Muscle layer of duodenum (tissue), 2 donors: ENCODE measurements at regions not wholly inside any gene's neighbourhood (a gene's known extent, or its start where the extent isn't known, plus 50 kb on each side); places are given as distances from the start of the nearest gene placed in this dataset.

ENCODE experiments used
- H3K27ac ChIP-seq: one replicate; pipeline ENCODE4 v1.7.0; 2013; ENCODE audit warnings: mild to moderate bottlenecking, low read length
- H3K27me3 ChIP-seq: one replicate; pipeline ENCODE4 v1.7.0; 2013; ENCODE audit warnings: low read depth, mild to moderate bottlenecking, control low read depth, low read length
- H3K36me3 ChIP-seq, 2 donors: one replicate each; pipeline ENCODE4 v1.7.0; 2013; ENCODE audit warnings: low read length in 2 of 2, control low read depth in 1 of 2, mild to moderate bottlenecking in 1 of 2; ENCODE audit not compliant: insufficient read depth in 2 of 2, control insufficient read depth in 1 of 2
- H3K4me1 ChIP-seq, 2 donors: one replicate each; pipeline ENCODE4 v1.7.0; 2013; ENCODE audit warnings: low read length in 2 of 2, mild to moderate bottlenecking in 2 of 2, control low read depth in 1 of 2, moderate library complexity in 1 of 2; ENCODE audit not compliant: insufficient read depth in 2 of 2, control insufficient read depth in 1 of 2
- H3K4me3 ChIP-seq, 2 donors: one replicate each; pipeline ENCODE4 v1.7.0; 2013; ENCODE audit warnings: low read length in 2 of 2, low read depth in 1 of 2, mild to moderate bottlenecking in 1 of 2
- H3K9me3 ChIP-seq, 2 donors: one replicate each; pipeline ENCODE4 v1.7.0; 2013; ENCODE audit warnings: low read length in 2 of 2, control low read depth in 1 of 2, mild to moderate bottlenecking in 1 of 2; ENCODE audit not compliant: control insufficient read depth in 1 of 2
- donor health status: healthy.

DNA sequence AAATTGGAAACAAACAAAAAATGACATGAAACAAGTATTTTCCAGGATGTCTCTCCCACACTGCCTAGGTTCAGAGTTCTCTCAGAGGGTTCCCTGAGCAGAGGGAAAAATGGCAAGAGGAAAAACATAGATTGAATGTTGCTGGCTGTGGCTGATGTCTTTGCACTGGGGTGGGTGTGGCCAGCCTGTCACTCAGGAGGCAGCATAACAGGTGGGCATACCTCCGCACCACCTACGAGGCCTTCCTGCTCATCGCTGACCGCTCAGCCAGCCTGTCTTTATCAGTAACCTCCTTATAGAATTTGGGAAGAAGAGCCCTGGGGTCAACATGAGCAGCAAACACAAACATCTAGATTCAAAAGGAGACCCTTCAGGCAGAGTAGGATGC is 216.6 kb upstream of the UMPS start:
- H3K4me1 ChIP-seq = no peaks in the 10 kb centered on the region
- no peak overlapping the region for H3K4me3 ChIP-seq
- H3K27ac ChIP-seq = no peak overlapping the region
- no peaks in the 10 kb centered on the region for H3K27me3 ChIP-seq
- H3K36me3 ChIP-seq = no peaks in the 10 kb centered on the region
- H3K9me3 ChIP-seq = no peaks in the 10 kb centered on the region

- Histone ChIP-seq H3K9me3 (no peaks in the 10 kb centered on the region), H3K36me3 (no peaks in the 10 kb centered on the region), H3K4me1 (no peaks in the 10 kb centered on the region), H3K4me3 (no peak overlapping the region), H3K27ac (no peak overlapping the region), H3K27me3 (no peaks in the 10 kb centered on the region)
Measured at GRCh38 chr3:124514683-124515082, 215.6 kb upstream of the UMPS start.

DNA sequence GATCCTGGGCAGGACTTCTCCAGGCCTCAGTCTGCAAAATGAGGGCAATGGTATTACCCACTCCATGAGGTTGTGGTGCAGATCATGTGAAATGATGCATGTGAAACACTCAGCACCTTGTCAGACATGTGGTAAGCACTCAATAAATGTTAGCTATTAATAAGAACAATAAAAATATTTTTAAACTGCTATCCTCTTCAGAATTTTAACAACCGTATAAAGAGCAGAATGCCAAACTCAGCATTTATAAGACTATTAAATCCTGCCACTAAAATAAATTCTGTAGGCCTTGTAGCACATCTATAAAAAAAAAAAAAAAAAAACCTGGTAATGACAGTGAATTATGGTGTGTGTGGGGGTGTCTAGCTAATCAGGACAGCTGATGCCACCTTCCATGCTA is 213.9 kb upstream of the UMPS start:
- Histone ChIP-seq H3K36me3 (no peaks in the 10 kb centered on the region), H3K4me1 (no peaks in the 10 kb centered on the region), H3K27ac (no peak overlapping the region), H3K9me3 (no peaks in the 10 kb centered on the region), H3K27me3 (no peaks in the 10 kb centered on the region), H3K4me3 (no peak overlapping the region)

- H3K27me3 ChIP-seq = no peaks in the 10 kb centered on the region
- H3K9me3 ChIP-seq = no peaks in the 10 kb centered on the region
- no peak overlapping the region for H3K27ac ChIP-seq
- no peak overlapping the region for H3K4me3 ChIP-seq
- H3K36me3 ChIP-seq = no peaks in the 10 kb centered on the region
- H3K4me1 ChIP-seq = no peaks in the 10 kb centered on the region
Measured at GRCh38 chr3:124517306-124517705, 212.9 kb upstream of the UMPS start.

DNA sequence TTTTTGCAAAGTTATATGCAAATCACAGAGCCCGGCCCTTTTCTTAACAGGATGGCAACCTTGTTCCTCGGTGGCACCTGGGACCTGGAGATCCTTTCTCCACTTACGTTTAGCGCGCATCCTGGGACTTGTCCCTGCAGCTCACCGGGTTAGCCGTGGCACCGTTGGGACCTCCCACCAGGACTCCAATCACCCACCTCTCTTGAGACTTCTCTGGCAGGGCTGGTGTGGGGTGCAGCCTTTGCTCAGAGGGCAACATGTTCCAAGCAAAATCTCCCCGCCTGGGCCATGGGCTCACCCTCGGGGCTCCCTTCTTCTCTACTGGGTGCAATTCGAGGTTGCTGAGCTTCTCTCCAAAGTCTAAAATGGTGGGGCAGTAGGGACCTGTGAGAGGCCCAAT is 211.9 kb upstream of the UMPS start:
- Histone ChIP-seq H3K4me3 (no peak overlapping the region), H3K27ac (no peak overlapping the region), H3K27me3 (no peaks in the 10 kb centered on the region)

DNA sequence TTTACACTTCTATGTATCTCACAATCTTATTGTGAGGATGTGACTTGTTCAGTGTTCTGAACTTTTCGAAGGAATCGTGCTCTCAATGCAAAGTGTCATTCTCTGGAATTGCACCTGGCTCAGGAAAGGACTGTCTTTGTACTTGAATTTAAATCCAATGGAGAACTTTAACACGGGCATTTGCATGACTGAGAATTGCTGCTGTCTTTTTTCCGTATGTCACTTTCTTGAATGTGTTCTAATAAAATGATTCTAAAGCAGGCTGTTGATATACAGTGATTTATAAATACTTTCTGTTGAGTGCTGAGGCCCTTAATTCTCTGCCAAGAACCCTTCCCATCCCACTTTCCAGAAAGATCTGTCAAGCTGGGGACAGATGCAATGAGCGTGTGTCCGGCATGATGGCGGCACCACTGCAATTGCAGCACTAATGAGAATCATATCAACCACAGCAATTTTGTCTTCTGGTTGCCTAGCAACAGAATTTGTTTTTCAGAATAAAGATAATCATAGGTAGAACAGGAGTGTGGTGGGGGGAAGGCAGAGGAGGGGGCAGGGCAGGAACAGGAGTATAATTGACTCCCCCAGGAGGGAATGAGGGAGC is 210.6 kb upstream of the UMPS start:
- Histone ChIP-seq H3K27ac (no peak overlapping the region), H3K27me3 (no peaks in the 10 kb centered on the region), H3K36me3 (no peaks in the 10 kb centered on the region), H3K4me3 (no peak overlapping the region), H3K4me1 (no peaks in the 10 kb centered on the region), H3K9me3 (no peaks in the 10 kb centered on the region)

More for the DNA sequence above, 211.9 kb upstream of the UMPS start:
- Histone ChIP-seq H3K4me1 (no peaks in the 10 kb centered on the region), H3K9me3 (no peaks in the 10 kb centered on the region), H3K36me3 (no peaks in the 10 kb centered on the region)

DNA sequence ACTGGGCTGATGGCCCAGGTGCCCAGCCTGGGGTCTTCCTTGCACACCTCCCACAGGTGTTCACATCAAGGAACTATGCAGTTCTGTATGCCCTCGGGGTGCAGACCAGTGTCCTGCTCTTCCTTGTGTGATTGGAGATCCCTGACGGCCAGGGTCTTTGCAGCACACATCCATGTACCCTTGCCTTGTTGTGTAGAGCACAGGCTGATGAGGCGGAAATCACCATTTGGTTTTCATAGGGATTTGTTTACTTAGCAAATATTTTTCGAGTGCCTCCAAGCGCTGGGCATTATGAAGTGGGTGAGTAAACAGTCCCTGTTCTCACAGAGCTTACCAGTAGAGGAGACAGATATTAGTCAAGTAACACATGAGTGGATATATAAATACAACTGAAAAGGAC is 209.3 kb upstream of the UMPS start:
- H3K4me1 ChIP-seq = no peaks in the 10 kb centered on the region
- H3K36me3 ChIP-seq = no peaks in the 10 kb centered on the region
- H3K27me3 ChIP-seq = no peaks in the 10 kb centered on the region
- no peaks in the 10 kb centered on the region for H3K9me3 ChIP-seq
- no peak overlapping the region for H3K27ac ChIP-seq
- H3K4me3 ChIP-seq = no peak overlapping the region

DNA sequence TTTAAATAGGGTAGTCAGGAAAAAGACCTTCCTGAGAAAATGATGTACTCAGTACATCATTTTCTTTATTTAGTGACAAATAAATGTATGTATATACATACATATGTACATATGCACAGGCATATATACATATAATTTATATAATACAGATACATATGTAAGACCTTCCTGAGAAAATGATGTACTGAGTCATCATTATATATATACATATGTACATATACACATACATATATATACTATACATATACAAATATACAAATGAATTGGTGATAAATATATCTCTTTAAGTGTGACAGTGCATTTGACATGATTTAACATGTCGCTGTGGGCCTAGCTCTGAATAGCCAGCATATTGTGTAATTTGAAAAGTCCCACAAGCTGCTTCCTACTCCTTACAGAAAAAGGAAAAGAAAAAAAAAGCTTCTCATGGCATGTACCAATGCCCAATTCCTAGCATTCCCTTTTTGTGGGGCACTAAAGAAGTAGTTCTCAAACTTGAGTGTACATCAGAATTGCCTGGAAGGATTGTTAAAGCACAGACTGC is 208.1 kb upstream of the UMPS start:
- no peak overlapping the region for H3K4me3 ChIP-seq
- no peaks in the 10 kb centered on the region for H3K4me1 ChIP-seq
- H3K36me3 ChIP-seq = no peaks in the 10 kb centered on the region
- H3K9me3 ChIP-seq = no peaks in the 10 kb centered on the region
- no peaks in the 10 kb centered on the region for H3K27me3 ChIP-seq
- H3K27ac ChIP-seq = no peak overlapping the region

- H3K4me1 ChIP-seq = no peaks in the 10 kb centered on the region
- H3K4me3 ChIP-seq = no peak overlapping the region
- no peaks in the 10 kb centered on the region for H3K9me3 ChIP-seq
- H3K36me3 ChIP-seq = no peaks in the 10 kb centered on the region
- H3K27me3 ChIP-seq = no peaks in the 10 kb centered on the region
- no peak overlapping the region for H3K27ac ChIP-seq
Measured at GRCh38 chr3:124526601-124527000, 203.7 kb upstream of the UMPS start.

DNA sequence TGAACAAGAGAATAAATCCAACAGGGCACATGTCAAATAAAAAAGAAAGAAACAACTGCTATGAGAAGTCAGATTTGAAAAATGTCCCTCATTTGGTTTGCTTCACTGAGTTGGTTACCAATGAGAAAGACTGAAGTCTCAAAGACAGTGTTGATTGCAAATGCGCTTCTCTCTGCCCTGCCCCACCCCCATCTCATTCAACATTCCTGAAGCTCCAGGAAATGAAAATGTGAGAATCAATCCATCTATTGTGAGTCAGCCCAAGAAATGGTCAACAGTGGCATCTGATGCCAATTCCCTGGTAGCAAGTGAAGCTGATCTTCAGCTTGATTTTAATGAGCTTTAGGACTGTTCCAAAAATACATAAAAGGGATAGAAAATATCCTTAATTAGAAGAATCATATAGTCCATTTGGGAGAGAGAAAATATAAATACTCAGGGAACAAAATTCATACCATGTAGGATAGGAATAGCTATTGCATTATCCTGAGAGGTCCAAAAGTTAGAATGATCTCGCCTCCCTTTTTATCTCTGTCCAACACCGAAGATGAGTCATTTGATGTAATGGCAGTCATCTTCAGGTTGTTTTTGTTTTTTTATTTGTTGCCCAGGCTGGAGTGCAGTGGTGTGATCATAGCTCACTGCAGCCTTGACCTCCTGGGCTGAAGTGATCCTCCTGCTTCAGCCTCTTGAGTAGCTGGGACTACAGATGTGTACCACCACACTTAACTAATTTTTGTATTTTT is 200.3 kb upstream of the UMPS start:
- no peaks in the 10 kb centered on the region for H3K27me3 ChIP-seq
- H3K36me3 ChIP-seq = no peaks in the 10 kb centered on the region
- H3K4me3 ChIP-seq = no peak overlapping the region
- H3K4me1 ChIP-seq = no peaks in the 10 kb centered on the region
- no peaks in the 10 kb centered on the region for H3K9me3 ChIP-seq
- no peak overlapping the region for H3K27ac ChIP-seq

- Histone ChIP-seq H3K36me3 (no peaks in the 10 kb centered on the region), H3K4me1 (no peaks in the 10 kb centered on the region), H3K27ac (no peak overlapping the region), H3K9me3 (no peaks in the 10 kb centered on the region), H3K27me3 (no peaks in the 10 kb centered on the region), H3K4me3 (no peak overlapping the region)
Measured at GRCh38 chr3:124530916-124531315, 199.3 kb upstream of the UMPS start.

GRCh38 chr3:124532071-124532470 is 198.2 kb upstream of the UMPS start:
- Histone ChIP-seq H3K27me3 (no peaks in the 10 kb centered on the region), H3K9me3 (no peaks in the 10 kb centered on the region), H3K27ac (no peak overlapping the region), H3K36me3 (no peaks in the 10 kb centered on the region), H3K4me3 (no peak overlapping the region), H3K4me1 (no peaks in the 10 kb centered on the region)
